OCI-LY3 (cell line): ENCODE measurements at regions not wholly inside any gene's neighbourhood (a gene's known extent, or its start where the extent isn't known, plus 50 kb on each side); places are given as distances from the start of the nearest gene placed in this dataset.

Experiments
- H2AFZ ChIP-seq: fragments of 200-600, 300-600 bp; shearing (Covaris generic); 2 replicates; pipeline ENCODE4 v1.6.0; 2014; ENCODE audit warnings: antibody characterized with exemption, low read depth, low read length
- H3K27ac ChIP-seq: fragments of 200-600, 300-600 bp; sonication (generic); 2 replicates; pipeline ENCODE4 v1.5.1; 2014; ENCODE audit warnings: mild to moderate bottlenecking, low read length, moderate library complexity, mixed read lengths
- H3K27me3 ChIP-seq: fragments of 200-600, 300-600 bp; sonication (generic); 2 replicates; pipeline ENCODE4 v1.6.1; 2014; ENCODE audit warnings: low read depth, low read length, mixed read lengths
- H3K36me3 ChIP-seq: fragments of 200-600, 300-600 bp; sonication (generic); replicated peaks from 2 replicates; pipeline ENCODE3; 2014; ENCODE audit warnings: low read depth, low read length, mixed read lengths
- H3K4me1 ChIP-seq: fragments of 300-600, 200-600 bp; sonication (generic); 2 replicates; pipeline ENCODE4 v1.6.1; 2014; ENCODE audit warnings: low read length, mixed read lengths
- H3K4me2 ChIP-seq: fragments of 200-600, 300-600 bp; sonication (generic); 2 replicates; pipeline ENCODE4 v1.6.1; 2014; ENCODE audit warnings: low read length, mixed read lengths
- H3K4me3 ChIP-seq: fragments of 300-600, 200-600 bp; sonication (generic); 2 replicates; pipeline ENCODE4 v1.5.1; 2014; ENCODE audit warnings: antibody characterized with exemption, mild to moderate bottlenecking, low read length, moderate library complexity
- H3K79me2 ChIP-seq: fragments of 300-600, 200-600 bp; shearing (Covaris generic); 2 replicates; pipeline ENCODE4 v1.6.1; 2014; ENCODE audit warnings: mild to moderate bottlenecking, low read length, mixed read lengths
- H3K9ac ChIP-seq: fragments of 300-600, 200-600 bp; shearing (Covaris generic); 2 replicates; pipeline ENCODE4 v1.6.0; 2014; ENCODE audit warnings: mild to moderate bottlenecking, low read length, moderate library complexity
- H3K9me3 ChIP-seq: fragments of 200-600, 300-600 bp; shearing (Covaris generic); 2 replicates; pipeline ENCODE4 v1.6.1; 2014; ENCODE audit warnings: low read length, mixed read lengths; ENCODE audit not compliant: insufficient read depth
- H4K20me1 ChIP-seq: fragments of 200-600, 300-600 bp; sonication (generic); 2 replicates; pipeline ENCODE4 v1.6.1; 2016; ENCODE audit warnings: low read length, mixed read lengths; ENCODE audit not compliant: insufficient read depth
- EZH2phosphoT487 ChIP-seq: fragments of 200-600 bp; shearing (Covaris generic); IDR thresholded peaks from 2 replicates; pipeline ENCODE4 v1.6.1; 2018; ENCODE audit warnings: antibody characterized with exemption, mixed run types, low read depth
- TF ChIP-seq, protein P1 (sequence below): fragments of 200-600, 300-600 bp; sonication (generic); IDR thresholded peaks from 2 replicates; pipeline ENCODE4 v1.5.1; 2014; ENCODE audit warnings: antibody characterized with exemption, low read length, low read depth

DNA sequence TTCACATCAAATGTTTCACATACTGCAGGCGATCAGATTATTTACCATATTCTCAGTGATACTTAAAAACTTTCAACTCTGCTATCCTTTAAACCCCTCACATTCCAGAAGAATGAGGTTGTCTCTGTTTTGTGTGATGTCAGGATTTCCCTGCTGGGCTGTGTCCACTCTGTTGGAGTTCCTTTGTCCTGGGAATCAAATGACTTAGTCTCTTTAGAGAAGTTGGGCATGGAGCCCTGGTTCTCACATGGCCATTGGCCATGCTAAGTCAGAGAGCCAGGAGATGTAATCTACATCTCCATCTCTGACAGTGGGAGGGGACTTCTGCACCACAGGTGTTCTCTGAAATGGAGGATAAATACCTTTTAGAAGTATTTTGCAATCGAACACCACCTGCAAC lies 205.1 kb upstream of the MAF start:
- Histone ChIP-seq H3K4me1 (no peaks in the 10 kb centered on the region), H3K79me2 (no peaks in the 10 kb centered on the region), H3K9ac (no peak overlapping the region), H4K20me1 (no peaks in the 10 kb centered on the region), H3K36me3 (no peaks in the 10 kb centered on the region), H3K4me2 (no peak overlapping the region), H2AFZ (no peak overlapping the region), H3K27ac (no peak overlapping the region), H3K9me3 (no peaks in the 10 kb centered on the region), H3K27me3 (0 out of 2 replicates have a peak, but pooled peaks cover 9% of the 10 kb centered on the region), H3K4me3 (no peak overlapping the region)
- TF ChIP-seq, protein P1, sequence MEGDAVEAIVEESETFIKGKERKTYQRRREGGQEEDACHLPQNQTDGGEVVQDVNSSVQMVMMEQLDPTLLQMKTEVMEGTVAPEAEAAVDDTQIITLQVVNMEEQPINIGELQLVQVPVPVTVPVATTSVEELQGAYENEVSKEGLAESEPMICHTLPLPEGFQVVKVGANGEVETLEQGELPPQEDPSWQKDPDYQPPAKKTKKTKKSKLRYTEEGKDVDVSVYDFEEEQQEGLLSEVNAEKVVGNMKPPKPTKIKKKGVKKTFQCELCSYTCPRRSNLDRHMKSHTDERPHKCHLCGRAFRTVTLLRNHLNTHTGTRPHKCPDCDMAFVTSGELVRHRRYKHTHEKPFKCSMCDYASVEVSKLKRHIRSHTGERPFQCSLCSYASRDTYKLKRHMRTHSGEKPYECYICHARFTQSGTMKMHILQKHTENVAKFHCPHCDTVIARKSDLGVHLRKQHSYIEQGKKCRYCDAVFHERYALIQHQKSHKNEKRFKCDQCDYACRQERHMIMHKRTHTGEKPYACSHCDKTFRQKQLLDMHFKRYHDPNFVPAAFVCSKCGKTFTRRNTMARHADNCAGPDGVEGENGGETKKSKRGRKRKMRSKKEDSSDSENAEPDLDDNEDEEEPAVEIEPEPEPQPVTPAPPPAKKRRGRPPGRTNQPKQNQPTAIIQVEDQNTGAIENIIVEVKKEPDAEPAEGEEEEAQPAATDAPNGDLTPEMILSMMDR, result no peak
- no peak for TF ChIP-seq EZH2phosphoT487

DNA sequence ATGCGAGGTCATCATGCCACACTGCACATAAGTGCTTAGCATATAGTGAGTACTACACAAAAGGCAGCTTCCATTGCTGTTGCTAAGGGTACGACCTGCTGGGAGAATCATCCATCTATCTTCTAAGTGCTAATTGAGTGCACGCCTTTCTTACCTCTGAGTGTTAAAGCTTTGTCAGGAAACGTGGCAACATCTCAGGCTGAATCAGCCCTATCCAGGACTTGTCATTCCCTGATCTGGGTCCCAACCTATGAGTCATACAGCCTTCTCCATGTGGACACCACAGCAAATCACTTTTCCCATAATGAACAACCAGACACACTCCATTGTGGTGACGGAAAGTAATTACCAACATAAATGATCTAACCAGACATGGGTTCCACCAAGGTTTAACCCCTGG lies 201.1 kb upstream of the MAF start:
- Histone ChIP-seq H3K4me3 (no peak overlapping the region), H2AFZ (no peak overlapping the region), H3K79me2 (no peaks in the 10 kb centered on the region), H4K20me1 (no peaks in the 10 kb centered on the region), H3K9me3 (no peaks in the 10 kb centered on the region), H3K27ac (no peak overlapping the region), H3K4me1 (no peaks in the 10 kb centered on the region), H3K9ac (no peak overlapping the region), H3K4me2 (no peak overlapping the region), H3K27me3 (0 out of 2 replicates have a peak, but pooled peaks cover 2% of the 10 kb centered on the region), H3K36me3 (no peaks in the 10 kb centered on the region)
- TF ChIP-seq EZH2phosphoT487, result no peak
- TF ChIP-seq, protein P1, result no peak

DNA sequence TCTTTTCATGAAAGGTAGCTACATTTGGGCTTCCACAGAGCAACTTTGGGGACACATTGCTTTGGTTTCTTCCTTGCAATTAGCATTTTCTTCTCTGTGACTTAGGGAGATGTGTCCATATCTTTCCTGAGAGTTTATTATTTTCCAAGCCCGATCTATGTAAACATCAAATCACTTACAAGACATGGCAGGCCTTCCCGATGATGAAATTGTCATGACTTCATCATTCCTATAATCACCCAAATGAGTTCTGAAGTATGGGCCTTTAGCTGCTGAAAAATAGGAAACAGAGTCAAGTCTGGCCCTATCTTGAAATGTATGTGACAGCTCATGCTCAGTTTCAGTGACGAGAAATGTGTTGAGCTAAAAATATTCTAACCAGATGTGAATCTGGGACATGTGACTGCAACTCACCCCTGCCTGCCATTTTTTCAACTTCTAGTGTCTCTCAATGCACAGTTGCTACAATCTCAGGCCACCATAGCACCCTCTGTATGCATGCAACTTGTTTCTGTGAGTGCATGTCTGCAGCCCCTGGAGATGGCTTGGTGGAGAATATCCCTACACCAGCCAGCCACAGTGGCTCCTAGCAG lies 199.6 kb upstream of the MAF start:
- Histone ChIP-seq H3K9me3 (no peaks in the 10 kb centered on the region), H3K4me2 (no peak overlapping the region), H3K27ac (no peak overlapping the region), H3K4me1 (no peaks in the 10 kb centered on the region), H3K27me3 (no peaks in the 10 kb centered on the region), H3K79me2 (no peaks in the 10 kb centered on the region), H3K4me3 (no peak overlapping the region), H2AFZ (no peak overlapping the region), H3K9ac (no peak overlapping the region), H3K36me3 (no peaks in the 10 kb centered on the region), H4K20me1 (no peaks in the 10 kb centered on the region)
- TF ChIP-seq EZH2phosphoT487, result no peak
- TF ChIP-seq, protein P1, result no peak

DNA sequence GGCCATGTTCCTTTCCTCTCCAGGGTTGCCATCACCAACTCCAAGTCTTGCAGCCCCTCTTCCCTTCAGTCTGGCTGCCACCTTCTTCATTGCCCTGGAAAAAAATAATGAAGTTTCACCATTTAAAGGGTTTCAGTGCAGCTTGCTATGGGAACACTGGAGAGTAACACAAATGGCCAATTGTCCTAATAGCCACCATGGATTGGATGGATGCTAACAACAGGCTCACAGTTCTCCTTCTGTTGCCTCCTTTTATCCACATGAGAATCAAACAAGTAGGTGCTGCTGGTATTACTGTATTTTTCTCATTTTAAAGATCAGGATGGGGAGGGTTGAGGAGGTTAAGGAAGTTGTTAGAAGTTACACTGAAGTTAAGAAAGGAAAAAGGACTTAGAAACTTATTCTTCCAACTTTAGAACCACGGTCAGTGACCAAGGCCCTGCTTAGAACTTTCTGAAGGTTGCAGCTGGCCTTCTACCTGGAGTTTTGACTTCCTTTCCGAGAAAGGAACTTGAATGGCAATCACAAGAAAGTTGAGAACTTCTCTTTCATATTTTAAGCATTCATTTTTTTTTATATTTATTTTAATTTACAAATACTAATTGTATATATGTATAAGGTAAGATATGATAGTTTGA lies 198.0 kb upstream of the MAF start:
- no peak overlapping the region for H3K4me3 ChIP-seq
- no peaks in the 10 kb centered on the region for H3K36me3 ChIP-seq
- H3K79me2 ChIP-seq, result no peaks in the 10 kb centered on the region
- no peaks in the 10 kb centered on the region for H4K20me1 ChIP-seq
- no peaks in the 10 kb centered on the region for H3K9me3 ChIP-seq
- H3K4me2 ChIP-seq, result no peak overlapping the region
- H3K27me3 ChIP-seq, result no peaks in the 10 kb centered on the region
- TF ChIP-seq, protein P1, result no peak
- TF ChIP-seq EZH2phosphoT487, result no peak
- no peak overlapping the region for H3K27ac ChIP-seq
- H3K9ac ChIP-seq, result no peak overlapping the region
- no peak overlapping the region for H2AFZ ChIP-seq
- no peaks in the 10 kb centered on the region for H3K4me1 ChIP-seq
